IMR-90 (cell line): ENCODE measurements at regions not wholly inside any gene's neighbourhood (a gene's known extent, or its start where the extent isn't known, plus 50 kb on each side); places are given as distances from the start of the nearest gene placed in this dataset.

Experiments
- CEBPB ChIP-seq: IDR thresholded peaks from 2 replicates; pipeline ENCODE4 v1.6.1; 2012; ENCODE audit warnings: low read depth, low read length, improper control_type of control experiment
- CTCF ChIP-seq: conservative IDR thresholded peaks from 2 replicates; pipeline ENCODE4 v1.5.1; 2012; ENCODE audit warnings: mild to moderate bottlenecking, low read depth, low read length, improper control_type of control experiment
- MAFK ChIP-seq: IDR thresholded peaks from 2 replicates; pipeline ENCODE4 v1.6.1; 2012; ENCODE audit warnings: low read depth, low read length, improper control_type of control experiment
- POLR2A ChIP-seq: IDR thresholded peaks from 2 replicates; pipeline ENCODE4 v1.6.1; 2012; ENCODE audit warnings: mild to moderate bottlenecking, low read depth, low read length
- RAD21 ChIP-seq: IDR thresholded peaks from 2 replicates; pipeline ENCODE4 v1.6.1; 2012; ENCODE audit warnings: low read length, improper control_type of control experiment
- RFX5 ChIP-seq: IDR thresholded peaks from 2 replicates; pipeline ENCODE4 v1.8.0; 2012; ENCODE audit warnings: low read depth, mild to moderate bottlenecking, low read length, moderate library complexity
- SMC3 ChIP-seq: fragments of 150-350 bp; IDR thresholded peaks from 2 replicates; pipeline ENCODE4 v1.6.1; 2016; ENCODE audit warnings: low read depth, mild to moderate bottlenecking, antibody characterized with exemption, low read length, moderate library complexity
- USF2 ChIP-seq: fragments of 150-350 bp; IDR thresholded peaks from 2 replicates; pipeline ENCODE4 v1.6.1; 2017; ENCODE audit warnings: mild to moderate bottlenecking, antibody characterized with exemption, low read length, low read depth

GRCh38 chr12:91772411-91772810 lies 373.2 kb downstream of the BTG1 start:
- TF ChIP-seq CTCF = no peak
- no peak for TF ChIP-seq SMC3
- no peak for TF ChIP-seq POLR2A
- TF ChIP-seq USF2 = no peak
- TF ChIP-seq RAD21 = no peak
- no peak for TF ChIP-seq MAFK
- TF ChIP-seq RFX5 = no peak
- no peak for TF ChIP-seq CEBPB
